Endothelial cell of umbilical vein (primary cell): ENCODE measurements at regions not wholly inside any gene's neighbourhood (a gene's known extent, or its start where the extent isn't known, plus 50 kb on each side); places are given as distances from the start of the nearest gene placed in this dataset.

Experiments used
- BruUV-seq: library from RNA; stranded (reverse); fragments of 400-500 nt; replicated peaks from 2 replicates; lab custom pipeline; 2021; lab: Mats Ljungman, UMichigan
- CTCF ChIA-PET: fragments of 300-600, 350-600 bp; sonication (Branson Sonifier 250); formaldehyde crosslinking; loops from one replicate; lab custom pipeline; 2021; ENCODE audit warnings: antibody characterized with exemption, inconsistent platforms; lab: Charles Lee
- POLR2A ChIA-PET: fragments of 300-600, 350-600 bp; sonication (Branson Sonifier 250); formaldehyde crosslinking; loops from one replicate; lab custom pipeline; 2021; ENCODE audit warnings: antibody characterized with exemption, inconsistent platforms; lab: Charles Lee
- DNase-seq: peaks from one replicate; pipeline ENCODE4 v3.0.0-alpha.2; 2011; ENCODE audit warnings: low read depth, low spot score
- FAIRE-seq: peaks from 2 replicates; lab custom pipeline; 2011; peaks lifted over from hg19 to GRCh38; lab: Jason Lieb, UNC
- H2AFZ ChIP-seq: 2 replicates; pipeline ENCODE4 v1.6.0; 2012; ENCODE audit warnings: low read depth, low read length, control low read depth, inconsistent platforms
- H3K27ac ChIP-seq: 2 replicates; pipeline ENCODE4 v1.5.1; 2011; ENCODE audit warnings: low read depth, mild to moderate bottlenecking, control low read depth, low read length, moderate library complexity; ENCODE audit not compliant: insufficient read depth
- H3K27me3 ChIP-seq, 2 experiments: 2 replicates each; pipeline versions ENCODE4 v1.6.0 to v1.6.1; 2011; ENCODE audit warnings: low read length in 2 of 2, mixed read lengths in 1 of 2; ENCODE audit not compliant: control insufficient read depth in 2 of 2, insufficient read depth in 2 of 2
- H3K36me3 ChIP-seq, 2 experiments: 2 replicates in 1 of 2; 3 replicates in 1 of 2; pipeline ENCODE4 v1.5.1; 2011; ENCODE audit warnings: low read length in 2 of 2, mild to moderate bottlenecking in 1 of 2, moderate library complexity in 1 of 2; ENCODE audit not compliant: control insufficient read depth in 2 of 2, insufficient read depth in 2 of 2; ENCODE audit errors: extremely low read depth in 1 of 2
- H3K4me1 ChIP-seq: 3 replicates; pipeline ENCODE4 v1.5.1; 2011; ENCODE audit warnings: mild to moderate bottlenecking, low read length; ENCODE audit not compliant: control insufficient read depth, insufficient read depth; ENCODE audit errors: extremely low read depth
- H3K4me2 ChIP-seq: 2 replicates; pipeline ENCODE4 v1.6.1; 2011; ENCODE audit warnings: low read length, control low read depth, mixed read lengths; ENCODE audit not compliant: insufficient read depth
- H3K4me3 ChIP-seq, 3 experiments: fragments of 200-600 bp in 1 of 3; sonication (generic), shearing (Covaris generic) in 1 of 3; replicated peaks in 1 of 3; 2 replicates each; pipeline ENCODE4 v1.5.1; 2011 to 2016; ENCODE audit warnings: control low read depth in 3 of 3, low read length in 3 of 3, mild to moderate bottlenecking in 2 of 3, inconsistent platforms in 1 of 3, low read depth in 1 of 3, moderate library complexity in 1 of 3; ENCODE audit not compliant: insufficient read depth in 1 of 3
- H3K79me2 ChIP-seq: 2 replicates; pipeline ENCODE4 v1.6.0; 2012; ENCODE audit warnings: low read length, inconsistent platforms; ENCODE audit not compliant: control insufficient read depth, insufficient read depth
- H3K9ac ChIP-seq: replicated peaks from 2 replicates; pipeline ENCODE3; 2011; ENCODE audit warnings: low read length, control low read depth; ENCODE audit not compliant: insufficient read depth; ENCODE audit errors: extremely low read depth
- H3K9me1 ChIP-seq: replicated peaks from 3 replicates; pipeline ENCODE4 v1.6.0; 2011; ENCODE audit warnings: mild to moderate bottlenecking, low read length; ENCODE audit not compliant: control insufficient read depth, insufficient read depth; ENCODE audit errors: extremely low read depth
- H3K9me3 ChIP-seq: replicated peaks from 2 replicates; pipeline ENCODE4 v1.5.1; 2012; ENCODE audit warnings: low read length, inconsistent platforms; ENCODE audit not compliant: control insufficient read depth, insufficient read depth
- H4K20me1 ChIP-seq: replicated peaks from 2 replicates; pipeline ENCODE3; 2011; ENCODE audit warnings: mild to moderate bottlenecking, low read length; ENCODE audit not compliant: control insufficient read depth, insufficient read depth; ENCODE audit errors: extremely low read depth
- EZH2 ChIP-seq: IDR thresholded peaks from 2 replicates; pipeline ENCODE4 v1.6.1; 2012; ENCODE audit warnings: borderline replicate concordance, low read depth, mild to moderate bottlenecking, moderate library complexity, low read length, inconsistent platforms; ENCODE audit not compliant: severe bottlenecking
- FOS ChIP-seq: IDR thresholded peaks from 2 replicates; pipeline ENCODE4 v1.6.1; 2011; ENCODE audit warnings: mild to moderate bottlenecking, low read length, moderate library complexity, borderline replicate concordance; ENCODE audit not compliant: insufficient read depth
- GATA2 ChIP-seq: IDR thresholded peaks from 2 replicates; pipeline ENCODE4 v1.7.0; 2011; ENCODE audit warnings: low read depth, mild to moderate bottlenecking, moderate library complexity, mixed read lengths, low read length; ENCODE audit not compliant: insufficient read length, insufficient read depth
- JUN ChIP-seq: IDR thresholded peaks from 2 replicates; pipeline ENCODE4 v1.6.1; 2011; ENCODE audit warnings: borderline replicate concordance, low read depth; ENCODE audit not compliant: insufficient read length, insufficient read depth
- MYC ChIP-seq: IDR thresholded peaks from one replicate; pipeline ENCODE4 v1.6.1; 2011; ENCODE audit warnings: mild to moderate bottlenecking, low read depth, low read length
- POLR2A ChIP-seq: IDR thresholded peaks from 2 replicates; pipeline ENCODE4 v1.6.1; 2012; ENCODE audit warnings: low read depth, mild to moderate bottlenecking, control low read depth, low read length
- POLR2AphosphoS5 ChIP-seq: IDR thresholded peaks from 2 replicates; pipeline ENCODE4 v1.6.1; 2012; ENCODE audit warnings: low read depth, mild to moderate bottlenecking, control low read depth, low read length, moderate library complexity; ENCODE audit not compliant: insufficient read depth
- dilution Hi-C: fragments of 300-500 bp; cut with MboI; formaldehyde crosslinking; loops from one replicate; pipeline ENCODE4 v1.15.0; 2019; ENCODE audit warnings: low sequenced_read_pairs; ENCODE audit not compliant: extremely low pct_ligation_motif_present
- intact Hi-C: fragments of 100-400 bp; cut with micrococcal nuclease; formaldehyde crosslinking; loops from one replicate; pipeline ENCODE4 v1.10.0; 2022
- TF ChIP-seq, protein P1 (sequence below): IDR thresholded peaks from 2 replicates; pipeline ENCODE4 v1.6.1; 2011; ENCODE audit not compliant: insufficient read depth, insufficient read length
- TF ChIP-seq, protein P2 (sequence below), 2 donors: IDR thresholded peaks; 1 replicate in 1 of 2; 2 replicates in 1 of 2; pipeline ENCODE4 v1.5.1; 2011; ENCODE audit warnings: low read length in 2 of 2, mild to moderate bottlenecking in 2 of 2, moderate library complexity in 2 of 2, control low read depth in 1 of 2, inconsistent platforms in 1 of 2, low read depth in 1 of 2; ENCODE audit not compliant: insufficient read depth in 1 of 2; ENCODE audit errors: extremely low read depth in 1 of 2

- Histone ChIP-seq H3K36me3 (no peaks in the 10 kb centered on the region), H3K9me1 (no peaks in the 10 kb centered on the region), H2AFZ (no peak overlapping the region), H4K20me1 (no peaks in the 10 kb centered on the region), H3K9me3 (no peaks in the 10 kb centered on the region), H3K9ac (no peak overlapping the region), H3K4me1 (peaks cover 15% of the 10 kb centered on the region), H3K27me3 (no peaks in the 10 kb centered on the region), H3K4me2 (no peak overlapping the region), H3K79me2 (no peaks in the 10 kb centered on the region), H3K27ac (no peak overlapping the region), H3K4me3 (no peak overlapping the region)
- DNase-seq (no peak), FAIRE-seq (no peak)
- dilution Hi-C loops (no loop called here), intact Hi-C loops (no loop called here)
- ChIA-PET POLR2A (no interaction called here), CTCF (interaction anchor here (1.2 kb wide), 1 partner anchor 14 kb away, joined by 5 read pairs; no protein-coding TSS in a partner anchor)
- TF ChIP-seq GATA2 (no peak), MYC (no peak), FOS (peak; percentile 7), POLR2A (no peak), JUN (no peak)
- TF ChIP-seq, protein P1, sequence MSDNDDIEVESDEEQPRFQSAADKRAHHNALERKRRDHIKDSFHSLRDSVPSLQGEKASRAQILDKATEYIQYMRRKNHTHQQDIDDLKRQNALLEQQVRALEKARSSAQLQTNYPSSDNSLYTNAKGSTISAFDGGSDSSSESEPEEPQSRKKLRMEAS = no peak
- no TSS peak for BruUV-seq
These were observed 120.7 kb downstream of the LEPR start for GRCh38 chr1:65541161-65541560.

DNA sequence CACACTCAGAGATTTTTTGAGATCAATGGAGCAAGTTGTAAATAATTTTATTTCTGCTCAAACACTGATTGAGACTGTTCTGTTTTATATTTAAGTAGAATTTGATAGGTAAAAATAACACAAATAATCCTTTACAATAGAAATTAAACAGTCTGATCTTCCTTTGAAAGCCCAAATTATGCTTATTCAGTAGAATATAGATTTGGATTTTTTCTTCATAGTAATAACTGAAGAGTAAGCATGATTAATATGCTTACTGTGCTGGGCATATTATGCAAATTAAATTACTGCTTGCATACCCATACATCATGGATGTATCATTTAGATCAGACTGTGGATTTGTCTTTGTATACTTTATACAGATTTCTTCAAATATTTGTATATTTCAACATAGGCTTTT lies 121.4 kb downstream of the LEPR start:
- peaks cover 15% of the 10 kb centered on the region for H3K4me1 ChIP-seq
- CTCF ChIA-PET = interaction anchor here (1.2 kb wide), 1 partner anchor 14 kb away, joined by 5 read pairs; no protein-coding TSS in a partner anchor
- H3K4me2 ChIP-seq = no peak overlapping the region
- dilution Hi-C loops (no loop called here), intact Hi-C loops (no loop called here)
- TF ChIP-seq FOS (no peak), POLR2A (no peak), POLR2AphosphoS5 (no peak), MYC (no peak), GATA2 (no peak), JUN (no peak), EZH2 (no peak)
- TF ChIP-seq, protein P2, sequence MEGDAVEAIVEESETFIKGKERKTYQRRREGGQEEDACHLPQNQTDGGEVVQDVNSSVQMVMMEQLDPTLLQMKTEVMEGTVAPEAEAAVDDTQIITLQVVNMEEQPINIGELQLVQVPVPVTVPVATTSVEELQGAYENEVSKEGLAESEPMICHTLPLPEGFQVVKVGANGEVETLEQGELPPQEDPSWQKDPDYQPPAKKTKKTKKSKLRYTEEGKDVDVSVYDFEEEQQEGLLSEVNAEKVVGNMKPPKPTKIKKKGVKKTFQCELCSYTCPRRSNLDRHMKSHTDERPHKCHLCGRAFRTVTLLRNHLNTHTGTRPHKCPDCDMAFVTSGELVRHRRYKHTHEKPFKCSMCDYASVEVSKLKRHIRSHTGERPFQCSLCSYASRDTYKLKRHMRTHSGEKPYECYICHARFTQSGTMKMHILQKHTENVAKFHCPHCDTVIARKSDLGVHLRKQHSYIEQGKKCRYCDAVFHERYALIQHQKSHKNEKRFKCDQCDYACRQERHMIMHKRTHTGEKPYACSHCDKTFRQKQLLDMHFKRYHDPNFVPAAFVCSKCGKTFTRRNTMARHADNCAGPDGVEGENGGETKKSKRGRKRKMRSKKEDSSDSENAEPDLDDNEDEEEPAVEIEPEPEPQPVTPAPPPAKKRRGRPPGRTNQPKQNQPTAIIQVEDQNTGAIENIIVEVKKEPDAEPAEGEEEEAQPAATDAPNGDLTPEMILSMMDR (IDR thresholded peaks at IDR 0.05; ENCODE audit: extremely low read depth in 1 of 2, insufficient read depth in 1 of 2, low read depth in 1 of 2, low read length in 2 of 2) = no peak
- TF ChIP-seq, protein P1 = no peak
- POLR2A ChIA-PET = no interaction called here
- no peak overlapping the region for H3K4me3 ChIP-seq
- no peak overlapping the region for H3K9ac ChIP-seq
- no peaks in the 10 kb centered on the region for H3K9me3 ChIP-seq
- DNase-seq (no peak), FAIRE-seq (no peak)
- no peaks in the 10 kb centered on the region for H3K36me3 ChIP-seq
- no peaks in the 10 kb centered on the region for H3K79me2 ChIP-seq
- H3K27me3 ChIP-seq = no peaks in the 10 kb centered on the region
- no peak overlapping the region for H2AFZ ChIP-seq
- no TSS peak for BruUV-seq
- H4K20me1 ChIP-seq = no peaks in the 10 kb centered on the region
- no peak overlapping the region for H3K27ac ChIP-seq
- H3K9me1 ChIP-seq = no peaks in the 10 kb centered on the region
